CD4-positive, alpha-beta T cell treated with Interleukin-6 at 100 ng/mL for 8 hours (primary cell): ENCODE measurements at regions not wholly inside any gene's neighbourhood (a gene's known extent, or its start where the extent isn't known, plus 50 kb on each side); places are given as distances from the start of the nearest gene placed in this dataset.

Experiments
- DNase-seq: peaks from one replicate; pipeline ENCODE4 v3.0.0-alpha.2; 2020; ENCODE audit warnings: mixed read lengths, low spot score

- DNase-seq, result no peak
Observed at GRCh38 chr2:2694746-2695145, 363.7 kb upstream of the MYT1L start.

DNA sequence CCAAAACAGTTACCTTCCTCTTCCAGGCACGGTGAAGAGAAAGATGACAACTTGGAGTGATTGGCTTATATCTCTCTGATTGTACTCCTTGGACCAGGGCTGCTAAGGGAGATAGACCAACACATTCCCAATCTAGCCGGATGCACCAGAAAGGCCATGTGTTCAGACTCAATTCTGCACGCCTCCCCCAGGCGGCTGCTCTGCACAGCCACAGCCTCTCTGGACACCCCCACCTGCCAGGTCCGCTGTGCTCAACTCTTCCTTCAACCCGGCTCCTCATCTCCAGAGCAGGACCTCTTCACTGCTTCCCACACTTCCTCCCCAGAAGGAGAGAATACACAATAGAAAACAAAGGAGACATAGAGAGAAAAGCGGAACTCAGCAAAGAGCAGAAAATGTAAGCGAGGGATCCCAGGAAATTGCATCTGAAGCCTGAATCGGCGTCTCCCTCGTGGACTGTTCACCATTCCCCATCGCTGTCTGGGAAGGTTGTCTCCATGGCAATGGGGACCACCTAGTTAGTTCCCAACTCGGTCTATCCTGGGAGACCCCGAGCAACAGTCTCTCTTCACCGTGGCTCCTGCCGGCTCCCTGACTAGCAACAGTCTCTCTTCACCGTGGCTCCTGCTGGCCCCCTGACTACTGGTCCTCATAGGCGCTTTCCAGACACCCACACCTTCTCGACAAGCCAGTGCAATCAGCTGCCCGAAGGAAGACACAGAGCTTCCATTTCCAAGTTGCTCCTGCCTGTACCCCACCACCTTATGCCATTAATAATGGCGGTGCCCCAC is 361.7 kb upstream of the MYT1L start:
- DNase-seq, result no peak

GRCh38 chr2:2691419-2691818 is 360.3 kb upstream of the MYT1L start:
- no peak for DNase-seq

DNA sequence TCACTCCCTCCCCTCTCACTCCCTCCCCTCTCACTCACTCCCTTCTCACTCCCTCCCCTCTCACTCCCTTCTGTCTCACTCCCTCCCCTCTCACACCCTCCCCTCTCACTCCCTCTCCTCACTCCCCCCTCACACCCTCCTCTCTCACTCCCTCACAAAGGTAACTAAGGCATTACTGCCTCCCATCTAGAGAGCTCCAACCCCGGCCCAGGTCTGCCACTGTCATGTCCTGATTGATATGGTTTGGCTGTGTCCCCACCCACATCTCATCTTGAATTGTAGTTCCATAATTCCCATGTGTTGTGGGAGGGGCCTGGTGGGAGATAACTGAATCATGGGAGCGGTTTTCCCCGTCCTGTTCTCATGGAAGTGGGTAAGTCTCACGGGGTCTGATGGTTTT is 359.9 kb upstream of the MYT1L start:
- no peak for DNase-seq

- no peak for DNase-seq
Observed at GRCh38 chr2:2689306-2689705, 358.2 kb upstream of the MYT1L start.

- DNase-seq, result no peak
Observed at GRCh38 chr2:2688254-2688653, 357.2 kb upstream of the MYT1L start.

GRCh38 chr2:2687745-2688144 is 356.7 kb upstream of the MYT1L start:
- no peak for DNase-seq

DNA sequence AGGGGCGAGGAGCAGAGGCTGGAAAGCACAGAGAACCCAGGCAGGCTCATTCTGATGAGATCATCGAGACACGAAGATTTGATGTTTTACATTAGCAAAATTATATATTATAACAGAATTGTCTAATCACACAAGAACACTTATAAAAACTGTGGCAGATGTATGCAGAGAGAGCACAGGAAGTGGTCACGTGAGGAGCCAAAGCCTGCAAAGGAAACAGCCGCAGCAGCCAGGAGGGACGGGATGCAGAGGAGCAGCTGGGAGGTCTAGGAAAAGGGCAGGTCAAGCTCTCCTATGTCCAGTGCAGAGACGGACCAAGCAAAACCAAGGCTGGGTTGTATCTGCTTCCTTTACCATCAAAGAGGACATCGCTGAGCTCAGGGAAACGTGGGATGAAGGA is 355.1 kb upstream of the MYT1L start:
- DNase-seq, result peak; percentile 5

- DNase-seq, result no peak
Observed at GRCh38 chr2:2683606-2684224, 352.6 kb upstream of the MYT1L start.

DNA sequence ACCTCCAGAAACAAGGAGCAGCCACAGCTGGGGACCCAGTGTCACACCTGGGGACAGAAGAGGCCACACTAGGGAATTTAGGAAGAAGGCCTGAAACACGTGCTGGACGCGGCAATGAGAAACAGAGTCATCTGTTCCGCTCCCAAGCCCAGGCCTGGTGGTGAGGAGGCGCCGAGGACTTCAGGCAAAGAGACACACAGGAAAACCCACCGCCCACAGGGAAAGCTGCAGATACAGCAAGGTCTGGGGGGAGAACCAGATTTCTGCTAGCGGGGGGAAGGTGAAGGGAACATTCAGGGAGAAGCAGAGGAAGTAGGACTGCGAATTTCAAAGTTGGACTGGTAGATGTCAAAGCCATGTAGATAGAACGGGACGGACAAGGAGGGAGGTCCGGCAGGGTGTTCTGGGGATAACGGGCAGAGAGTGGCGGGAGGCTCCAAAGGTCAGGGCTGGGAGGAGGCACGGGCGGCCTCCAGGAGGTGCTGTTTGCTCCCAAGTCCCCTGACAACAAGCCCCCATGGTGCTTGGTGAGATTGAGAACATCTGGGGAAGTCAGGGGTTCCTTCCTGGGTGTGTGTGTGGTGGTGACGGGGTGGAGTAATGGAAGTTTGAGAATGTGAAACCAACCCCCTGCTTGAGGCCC is 351.7 kb upstream of the MYT1L start:
- DNase-seq, result no peak

DNA sequence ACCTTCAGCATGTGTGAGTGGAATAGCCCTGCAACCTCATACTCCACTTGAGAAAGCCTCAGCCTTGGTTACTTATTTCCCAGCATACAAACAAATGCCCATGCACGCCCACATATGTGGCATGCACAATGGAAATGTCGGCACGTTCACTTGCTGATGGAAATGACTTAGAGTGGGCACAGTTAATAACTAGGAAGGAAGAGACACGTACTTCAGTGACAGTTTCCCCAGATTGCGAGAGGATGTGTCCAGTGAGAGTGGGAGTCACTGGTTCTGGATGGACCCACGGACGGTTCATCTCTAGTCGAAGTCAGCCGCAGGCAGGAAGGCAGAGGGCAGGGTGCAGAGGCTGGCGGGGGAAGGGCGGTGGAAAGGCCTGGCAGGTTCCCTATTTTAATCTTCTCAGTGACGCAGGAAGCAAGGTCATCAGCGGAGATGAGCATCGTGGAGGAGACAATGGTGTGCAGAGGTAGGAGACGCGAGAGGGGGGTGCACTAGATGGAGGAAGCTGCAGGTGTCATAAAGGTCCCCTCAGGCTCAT is 350.7 kb upstream of the MYT1L start:
- DNase-seq, result no peak

GRCh38 chr2:2681085-2681484 is 350.0 kb upstream of the MYT1L start:
- DNase-seq, result no peak

GRCh38 chr2:2674831-2675230 is 343.8 kb upstream of the MYT1L start:
- DNase-seq, result no peak

- DNase-seq, result no peak
Observed at GRCh38 chr2:2673406-2673805, 342.3 kb upstream of the MYT1L start.

- no peak for DNase-seq
Observed at GRCh38 chr2:2672249-2672648, 341.2 kb upstream of the MYT1L start.

DNA sequence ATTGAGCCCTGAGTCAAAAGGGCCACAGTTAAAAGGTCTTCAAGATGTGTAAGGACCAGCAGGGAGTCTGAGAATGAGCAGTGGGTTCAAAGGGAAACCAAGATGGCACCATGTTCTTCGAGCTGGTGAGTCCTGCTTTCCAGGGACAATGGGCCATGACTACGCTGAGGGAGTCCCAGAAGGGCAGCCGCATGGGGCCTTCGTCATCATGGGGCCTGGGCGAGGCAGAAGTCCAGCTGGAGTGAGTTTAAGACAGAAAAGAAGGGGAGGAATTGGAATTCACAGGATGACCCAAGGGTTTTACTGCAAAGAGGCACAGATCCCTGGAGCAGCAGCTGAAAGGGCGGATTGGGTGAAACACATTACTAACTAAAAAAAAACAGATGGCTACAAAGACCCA is 340.8 kb upstream of the MYT1L start:
- no peak for DNase-seq

- DNase-seq, result no peak
Observed at GRCh38 chr2:2669316-2669715, 338.2 kb upstream of the MYT1L start.

- no peak for DNase-seq
Observed at GRCh38 chr2:2668681-2669265, 337.7 kb upstream of the MYT1L start.

GRCh38 chr2:2667690-2668089 is 336.6 kb upstream of the MYT1L start:
- no peak for DNase-seq

GRCh38 chr2:2665834-2666133 is 334.7 kb upstream of the MYT1L start:
- DNase-seq, result no peak

DNA sequence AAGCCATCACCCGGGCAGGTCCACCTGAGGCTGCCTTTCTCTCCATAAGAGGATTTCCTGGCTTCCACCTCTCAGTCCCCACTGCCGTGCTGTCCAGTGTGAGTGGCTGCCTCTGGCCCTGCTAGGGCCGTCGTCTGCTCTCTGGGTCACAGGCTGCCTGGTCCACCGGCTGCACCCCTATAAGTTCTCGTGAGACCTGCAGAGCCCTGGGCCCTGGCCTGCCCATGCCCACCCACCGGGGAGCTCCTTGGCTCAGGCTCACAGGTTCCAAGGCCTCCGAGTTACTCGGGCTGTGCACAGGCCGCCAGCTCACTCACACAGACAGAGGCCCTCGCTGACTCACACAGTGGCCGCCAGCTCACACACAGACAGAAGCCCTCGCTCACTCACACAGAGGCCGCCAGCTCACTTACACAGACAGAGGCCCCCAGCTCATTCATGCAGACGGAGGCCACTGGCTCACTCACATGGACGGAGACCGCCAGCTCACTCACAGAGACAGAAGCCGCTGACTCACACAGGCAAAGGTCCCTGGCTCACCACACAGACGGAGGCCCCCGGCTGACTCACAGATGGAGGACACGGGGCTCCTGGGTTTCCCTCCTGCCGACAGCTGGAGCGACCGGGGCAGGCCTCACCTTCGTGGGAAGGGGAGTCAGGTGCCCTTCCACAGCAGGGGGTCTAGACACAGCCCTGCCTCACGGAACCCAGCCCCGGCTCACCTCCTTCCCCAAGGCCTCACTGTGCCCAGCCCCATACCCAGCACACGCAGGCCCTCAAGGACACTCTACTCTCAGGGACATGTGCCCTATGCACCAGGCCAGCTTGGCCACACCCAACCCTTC is 334.1 kb upstream of the MYT1L start:
- no peak for DNase-seq
